PC-9 (cell line): ENCODE measurements at regions not wholly inside any gene's neighbourhood (a gene's known extent, or its start where the extent isn't known, plus 50 kb on each side); places are given as distances from the start of the nearest gene placed in this dataset.

Experiments
- BruUV-seq: library from RNA; stranded (reverse); fragments of 400-500 nt; replicated peaks from 2 replicates; lab custom pipeline; 2021; lab: Mats Ljungman, UMichigan
- CTCF ChIA-PET: fragments of 300-600 bp; sonication (Branson Sonifier 250); formaldehyde crosslinking; loops from one replicate; lab custom pipeline; 2022; ENCODE audit warnings: antibody characterized with exemption; lab: Charles Lee
- POLR2A ChIA-PET: fragments of 300-600 bp; sonication (Branson Sonifier 250); formaldehyde crosslinking; loops from one replicate; lab custom pipeline; 2022; ENCODE audit warnings: antibody characterized with exemption; ENCODE audit not compliant: unreplicated experiment; lab: Charles Lee
- DNase-seq, 2 experiments: peaks; one replicate each; pipeline versions ENCODE4 v3.0.0 to v3.0.0-alpha.2; 2015 to 2022; ENCODE audit warnings: mixed read lengths in 1 of 2
- H2AFZ ChIP-seq: fragments of 200-600 bp; sonication (generic); 2 replicates; pipeline ENCODE4 v1.8.1; 2017; ENCODE audit warnings: antibody characterized with exemption
- H3F3A ChIP-seq: fragments of 200-600 bp; sonication (generic); 2 replicates; pipeline ENCODE4 v1.8.1; 2017; ENCODE audit warnings: antibody characterized with exemption, mild to moderate bottlenecking, low read depth; ENCODE audit not compliant: insufficient read depth
- H3K27ac ChIP-seq: fragments of 200-600 bp; sonication (generic); 2 replicates; pipeline ENCODE4 v1.6.1; 2016; ENCODE audit warnings: mixed run types
- H3K27me3 ChIP-seq: fragments of 200-600 bp; sonication (generic); 2 replicates; pipeline ENCODE4 v1.6.1; 2016; ENCODE audit warnings: low read depth, mixed run types; ENCODE audit not compliant: insufficient read depth
- H3K36me3 ChIP-seq: fragments of 200-600 bp; sonication (generic); 2 replicates; pipeline ENCODE4 v1.6.1; 2016; ENCODE audit warnings: low read depth, mixed run types
- H3K4me1 ChIP-seq: fragments of 200-600 bp; sonication (generic); replicated peaks from 2 replicates; pipeline ENCODE4 v1.6.1; 2016; ENCODE audit warnings: mixed run types; ENCODE audit not compliant: insufficient read depth
- H3K4me2 ChIP-seq: fragments of 200-600 bp; sonication (generic); 2 replicates; pipeline ENCODE4 v1.6.1; 2017; ENCODE audit warnings: mixed run types
- H3K4me3 ChIP-seq: fragments of 200-600 bp; sonication (generic); 2 replicates; pipeline ENCODE4 v1.6.1; 2016; ENCODE audit warnings: mixed run types
- H3K79me2 ChIP-seq: fragments of 200-600 bp; sonication (generic); 2 replicates; pipeline ENCODE4 v1.6.1; 2017; ENCODE audit warnings: low read depth, mixed run types
- H3K9me2 ChIP-seq: fragments of 200-600 bp; sonication (generic); 2 replicates; pipeline ENCODE4 v1.8.1; 2017; ENCODE audit warnings: mild to moderate bottlenecking; ENCODE audit not compliant: insufficient read depth
- H3K9me3 ChIP-seq: fragments of 200-600 bp; sonication (generic); 2 replicates; pipeline ENCODE4 v1.8.1; 2016; ENCODE audit warnings: low read depth; ENCODE audit not compliant: insufficient read depth
- H4K20me1 ChIP-seq: fragments of 200-600 bp; sonication (generic); 2 replicates; pipeline ENCODE4 v1.8.1; 2017; ENCODE audit not compliant: insufficient read depth
- CTCF ChIP-seq: fragments of 200-600 bp; sonication (generic); conservative IDR thresholded peaks from 2 replicates; pipeline ENCODE4 v1.6.1; 2017; ENCODE audit warnings: mixed run types, antibody characterized with exemption, mild to moderate bottlenecking, moderate library complexity
- EZH2 ChIP-seq: fragments of 200-600 bp; sonication (generic); IDR thresholded peaks from 2 replicates; pipeline ENCODE4 v1.8.0; 2017; ENCODE audit warnings: antibody characterized with exemption, low read depth
- intact Hi-C: fragments of 100-400 bp; cut with micrococcal nuclease; formaldehyde crosslinking; loops from one replicate; pipeline ENCODE4 v1.10.0; 2022; ENCODE audit not compliant: unreplicated experiment

- H3K4me2 ChIP-seq = no peak overlapping the region
- no peak overlapping the region for H3K27ac ChIP-seq
- H3K79me2 ChIP-seq = no peaks in the 10 kb centered on the region
- TF ChIP-seq CTCF (no peak), EZH2 (no peak)
- H3K9me3 ChIP-seq = no peaks in the 10 kb centered on the region
- ChIA-PET CTCF (no interaction called here), POLR2A (no interaction called here)
- BruUV-seq = no TSS peak
- H4K20me1 ChIP-seq = no peaks in the 10 kb centered on the region
- no peak for DNase-seq
- H3K36me3 ChIP-seq = no peaks in the 10 kb centered on the region
- no peaks in the 10 kb centered on the region for H3K9me2 ChIP-seq
- no peak overlapping the region for H2AFZ ChIP-seq
- H3K4me3 ChIP-seq = no peak overlapping the region
- H3K27me3 ChIP-seq = no peaks in the 10 kb centered on the region
- intact Hi-C loops = no loop called here
- H3F3A ChIP-seq = no peaks in the 10 kb centered on the region
- no peaks in the 10 kb centered on the region for H3K4me1 ChIP-seq
Measured at GRCh38 chr4:60953826-60954225, 246.3 kb upstream of the ADGRL3 start.

GRCh38 chr4:60962286-60962685 lies 237.8 kb upstream of the ADGRL3 start:
- no peak for TF ChIP-seq CTCF
- no peak for TF ChIP-seq EZH2
- no TSS peak for BruUV-seq
- no peaks in the 10 kb centered on the region for H3K36me3 ChIP-seq
- intact Hi-C loops = no loop called here
- no peak overlapping the region for H3K4me3 ChIP-seq
- H3K9me2 ChIP-seq = no peaks in the 10 kb centered on the region
- no peaks in the 10 kb centered on the region for H3K4me1 ChIP-seq
- H3K4me2 ChIP-seq = no peak overlapping the region
- CTCF ChIA-PET = no interaction called here
- DNase-seq = no peak
- POLR2A ChIA-PET = no interaction called here
- H3K27me3 ChIP-seq = no peaks in the 10 kb centered on the region
- no peaks in the 10 kb centered on the region for H4K20me1 ChIP-seq
- H3F3A ChIP-seq = no peaks in the 10 kb centered on the region
- H3K27ac ChIP-seq = no peak overlapping the region
- no peak overlapping the region for H2AFZ ChIP-seq
- H3K9me3 ChIP-seq = no peaks in the 10 kb centered on the region
- H3K79me2 ChIP-seq = no peaks in the 10 kb centered on the region

GRCh38 chr4:60981534-60981933 lies 218.6 kb upstream of the ADGRL3 start:
- Histone ChIP-seq H3K4me3 (no peak overlapping the region), H3K9me3 (no peaks in the 10 kb centered on the region), H3K4me2 (no peak overlapping the region), H3K36me3 (no peaks in the 10 kb centered on the region), H3K9me2 (no peaks in the 10 kb centered on the region), H3K4me1 (no peaks in the 10 kb centered on the region), H3K27ac (no peak overlapping the region), H3K79me2 (no peaks in the 10 kb centered on the region), H4K20me1 (no peaks in the 10 kb centered on the region), H2AFZ (no peak overlapping the region), H3K27me3 (no peaks in the 10 kb centered on the region), H3F3A (no peaks in the 10 kb centered on the region)
- ChIA-PET POLR2A (no interaction called here), CTCF (no interaction called here)
- no peak for DNase-seq
- intact Hi-C loops = no loop called here
- no TSS peak for BruUV-seq
- TF ChIP-seq CTCF (no peak), EZH2 (no peak)
